HG02943 (cell line): ENCODE measurements at regions not wholly inside any gene's neighbourhood (a gene's known extent, or its start where the extent isn't known, plus 50 kb on each side); places are given as distances from the start of the nearest gene placed in this dataset.
"Not testable (repeated sequence)": the region's sequence is repeated elsewhere in the genome, so short reads cannot be mapped to it uniquely, and the experiment has no call there.

Experiments
- ATAC-seq: cut with Tn5 transposase; IDR thresholded peaks from one replicate; pipeline ENCODE4 v1.9.1; 2021; ENCODE audit warnings: mild to moderate bottlenecking, low read depth, moderate library complexity; ENCODE audit not compliant: unreplicated experiment

DNA sequence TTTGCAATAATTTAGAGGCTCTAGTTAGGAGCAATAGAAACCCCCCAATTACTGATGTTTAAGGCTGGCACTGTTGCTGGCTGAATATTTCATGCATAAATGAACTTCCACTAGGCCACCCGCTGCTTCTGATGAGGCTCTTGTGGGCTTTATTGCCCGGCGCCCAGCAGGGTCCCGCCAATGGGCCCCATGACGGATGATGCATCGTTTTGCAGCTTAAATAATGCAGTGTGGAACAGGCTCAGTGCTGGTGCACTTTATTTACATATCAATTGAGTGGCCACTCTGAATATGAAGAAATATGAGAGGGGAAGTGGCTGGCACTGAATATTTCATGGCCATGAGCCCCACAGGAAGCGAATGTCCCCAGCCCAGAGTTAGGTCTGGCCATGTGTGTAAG is 155.3 kb upstream of the MAFB start:
- ATAC-seq = no peak

DNA sequence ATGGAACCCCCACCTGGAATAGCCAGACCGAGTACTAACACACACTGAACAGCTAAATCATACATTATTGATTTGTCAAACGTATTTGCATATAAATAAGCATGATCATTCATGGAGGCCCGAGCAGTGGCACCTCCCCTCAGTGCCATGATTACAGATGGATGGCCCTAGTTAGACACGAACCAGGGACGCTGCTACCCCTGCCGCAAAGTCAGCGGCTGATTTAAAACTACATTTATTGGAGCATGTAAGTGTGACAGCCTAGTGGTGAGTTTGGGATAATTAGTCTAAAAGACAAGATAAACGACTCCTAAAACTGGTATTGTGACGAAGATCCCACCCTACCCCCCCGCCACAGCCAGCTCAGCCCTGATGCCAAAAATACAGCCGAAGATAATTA is 159.1 kb upstream of the MAFB start:
- ATAC-seq = no peak

DNA sequence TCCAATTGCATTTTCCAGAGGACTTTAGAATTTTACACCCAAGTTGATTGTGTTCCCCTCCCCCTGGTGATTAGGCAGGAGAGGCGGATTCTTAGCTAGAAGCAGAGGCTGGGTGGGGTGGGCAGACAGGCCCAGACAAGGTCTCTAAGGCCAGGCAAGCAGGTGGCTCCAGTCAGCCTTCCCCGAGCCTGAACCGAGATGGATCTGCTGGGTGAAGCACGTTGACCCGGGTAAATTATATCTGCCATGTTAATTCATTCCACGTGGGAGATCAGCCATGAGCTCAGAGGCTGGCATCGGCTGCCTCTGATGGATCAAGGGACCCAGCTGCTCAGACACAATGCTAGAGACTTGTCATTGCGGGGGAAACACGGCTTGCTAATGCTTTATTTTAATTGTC is 159.5 kb upstream of the MAFB start:
- no peak for ATAC-seq

DNA sequence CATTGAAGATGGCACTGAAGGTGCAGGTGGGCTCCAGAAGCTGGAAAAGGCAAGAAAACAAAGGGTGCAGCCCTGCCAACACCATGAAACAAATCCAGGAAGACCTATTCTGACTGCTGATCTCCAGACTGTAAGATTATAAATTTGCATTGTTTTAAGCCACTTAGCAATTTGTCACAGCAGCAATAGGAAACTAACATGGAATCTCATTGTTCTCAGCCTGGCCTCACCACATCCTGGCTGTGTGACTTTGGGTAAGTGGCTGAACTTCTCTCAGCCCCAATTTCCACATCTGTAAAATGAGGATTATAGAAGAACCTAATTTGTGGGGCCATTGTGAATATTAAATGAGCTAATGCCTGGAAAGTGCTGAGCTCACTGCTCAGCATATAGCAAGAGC is 160.4 kb upstream of the MAFB start:
- ATAC-seq = no peak

- ATAC-seq = no peak
These were observed 162.0 kb upstream of the MAFB start for GRCh38 chr20:40851051-40851450.

DNA sequence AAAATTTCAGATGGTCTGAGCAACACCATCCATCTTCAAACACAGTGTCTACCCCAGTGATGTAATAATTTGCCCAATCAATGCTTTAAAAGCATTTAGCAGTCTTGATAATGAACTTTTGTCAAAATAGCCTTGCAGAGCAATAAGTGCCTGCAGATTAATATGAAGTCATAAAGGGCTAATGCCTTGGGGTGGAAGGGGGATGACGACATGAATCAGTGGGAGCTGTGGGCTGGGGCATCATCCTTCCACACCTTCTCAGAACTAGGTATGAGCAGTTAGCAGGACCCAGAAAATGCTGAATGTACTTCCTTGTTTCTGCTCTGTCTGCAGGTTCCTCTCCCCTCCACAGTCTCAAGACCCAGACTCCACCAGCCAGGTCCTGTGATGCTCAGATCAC is 166.2 kb upstream of the MAFB start:
- no peak for ATAC-seq

DNA sequence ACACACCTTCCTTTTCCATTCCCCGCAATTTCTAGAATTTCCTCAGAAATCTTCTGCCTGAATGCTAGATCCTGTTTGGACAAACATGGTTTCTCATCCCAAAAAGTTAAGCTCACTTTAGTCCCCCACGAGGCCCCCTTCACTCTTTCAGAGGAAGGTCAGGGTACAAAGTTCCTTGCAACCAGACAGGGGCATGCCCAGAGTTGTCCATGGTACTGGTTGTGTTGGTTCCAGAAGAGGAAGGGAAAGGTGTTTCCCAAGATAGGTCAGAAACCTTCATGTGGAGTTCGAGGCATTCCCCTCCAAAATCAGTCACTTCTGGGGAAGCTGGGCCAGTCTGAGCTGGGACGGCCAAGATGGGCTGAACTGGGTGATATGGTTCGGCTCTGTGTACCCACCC is 167.6 kb upstream of the MAFB start:
- no peak for ATAC-seq

DNA sequence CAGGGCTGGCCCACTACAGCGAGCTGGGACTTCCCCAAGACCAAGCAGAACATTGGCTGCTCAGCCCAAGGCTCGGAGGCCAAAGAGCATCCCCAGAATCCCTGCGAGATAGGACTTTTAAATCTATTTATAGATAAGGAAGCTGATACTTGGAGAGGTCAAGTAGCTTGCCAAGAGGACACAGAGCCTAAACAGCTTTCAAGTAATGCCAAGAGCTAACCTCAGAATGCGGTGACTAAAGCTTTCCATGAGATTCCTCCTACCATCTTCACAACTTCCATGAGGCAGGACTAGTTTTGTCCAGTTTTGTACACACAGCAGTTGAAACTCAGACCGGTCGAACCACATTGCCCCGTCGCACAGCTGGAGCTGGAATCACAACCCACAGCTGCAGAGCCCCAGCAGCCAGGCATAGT is 168.1 kb upstream of the TOP1 start:
- no peak for ATAC-seq

- ATAC-seq = no peak
These were observed 167.1 kb upstream of the TOP1 start for GRCh38 chr20:40861427-40862008.

DNA sequence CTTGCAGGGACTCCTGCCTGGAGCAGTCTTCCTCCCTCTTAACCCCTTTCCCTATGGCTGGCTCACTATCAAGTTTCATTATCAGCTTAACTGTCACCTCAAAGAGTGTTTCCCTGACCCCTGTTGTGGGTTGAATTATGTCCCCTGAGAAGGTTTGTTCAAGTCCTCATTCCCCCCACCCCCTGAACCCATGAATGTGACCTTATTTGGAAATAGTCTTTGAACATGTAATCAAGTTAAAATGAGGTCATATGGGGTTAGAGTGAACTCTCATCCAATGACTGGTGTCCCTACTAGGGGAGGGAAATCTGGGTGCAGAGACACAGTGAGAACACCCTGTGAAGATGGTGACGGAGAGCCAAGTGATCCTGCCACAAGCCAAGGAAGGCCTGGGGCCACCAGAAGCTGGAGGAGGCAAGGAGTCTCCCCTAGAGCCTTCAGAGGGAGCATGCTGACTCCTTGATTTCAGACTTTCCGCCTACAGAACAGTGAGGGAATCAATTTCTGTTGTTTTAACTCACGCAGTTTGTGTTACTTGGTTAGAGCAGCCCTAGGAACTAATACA is 165.2 kb upstream of the TOP1 start:
- no peak for ATAC-seq

DNA sequence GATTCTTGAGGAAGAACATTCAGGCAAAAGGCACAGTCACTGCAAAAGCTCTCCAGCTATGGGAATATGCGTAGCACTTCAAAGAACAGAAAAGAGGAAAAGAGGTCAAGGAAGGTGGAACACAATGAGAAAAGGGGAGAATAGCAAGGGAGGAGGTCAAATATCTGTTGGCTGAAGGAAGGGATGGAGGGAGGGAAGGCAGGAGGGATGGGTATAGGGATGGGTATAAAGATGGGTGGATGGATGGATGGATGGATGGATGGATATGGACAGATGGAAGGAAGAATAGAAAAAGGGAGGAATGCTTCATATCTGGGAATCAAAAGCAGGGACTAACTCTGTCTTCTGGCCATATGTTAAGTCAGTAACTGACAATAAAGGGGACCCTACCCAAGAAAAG is 164.2 kb upstream of the TOP1 start:
- no peak for ATAC-seq

DNA sequence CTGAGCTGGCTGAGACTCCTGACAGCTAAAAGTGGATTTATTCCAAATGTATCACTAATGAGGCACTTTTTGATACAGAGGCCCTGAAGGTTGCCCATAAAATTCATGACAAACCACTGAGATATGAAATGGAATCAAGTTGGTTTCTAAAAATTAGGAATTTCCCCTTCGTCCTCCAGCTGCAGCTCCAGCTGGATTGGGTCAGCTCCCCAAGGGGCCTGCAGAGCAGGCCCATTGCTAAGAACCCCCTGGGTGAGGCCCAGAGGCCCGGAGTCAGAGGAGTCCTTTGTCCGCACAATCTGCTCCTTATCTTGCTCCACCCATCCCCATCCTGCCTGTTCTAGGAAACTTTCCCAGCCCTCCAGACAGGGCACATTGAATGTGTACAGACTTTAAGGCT is 163.5 kb upstream of the TOP1 start:
- no peak for ATAC-seq

GRCh38 chr20:40866056-40866455 is 162.6 kb upstream of the TOP1 start:
- no peak for ATAC-seq

- no peak for ATAC-seq
These were observed 159.9 kb upstream of the TOP1 start for GRCh38 chr20:40868551-40869217.

DNA sequence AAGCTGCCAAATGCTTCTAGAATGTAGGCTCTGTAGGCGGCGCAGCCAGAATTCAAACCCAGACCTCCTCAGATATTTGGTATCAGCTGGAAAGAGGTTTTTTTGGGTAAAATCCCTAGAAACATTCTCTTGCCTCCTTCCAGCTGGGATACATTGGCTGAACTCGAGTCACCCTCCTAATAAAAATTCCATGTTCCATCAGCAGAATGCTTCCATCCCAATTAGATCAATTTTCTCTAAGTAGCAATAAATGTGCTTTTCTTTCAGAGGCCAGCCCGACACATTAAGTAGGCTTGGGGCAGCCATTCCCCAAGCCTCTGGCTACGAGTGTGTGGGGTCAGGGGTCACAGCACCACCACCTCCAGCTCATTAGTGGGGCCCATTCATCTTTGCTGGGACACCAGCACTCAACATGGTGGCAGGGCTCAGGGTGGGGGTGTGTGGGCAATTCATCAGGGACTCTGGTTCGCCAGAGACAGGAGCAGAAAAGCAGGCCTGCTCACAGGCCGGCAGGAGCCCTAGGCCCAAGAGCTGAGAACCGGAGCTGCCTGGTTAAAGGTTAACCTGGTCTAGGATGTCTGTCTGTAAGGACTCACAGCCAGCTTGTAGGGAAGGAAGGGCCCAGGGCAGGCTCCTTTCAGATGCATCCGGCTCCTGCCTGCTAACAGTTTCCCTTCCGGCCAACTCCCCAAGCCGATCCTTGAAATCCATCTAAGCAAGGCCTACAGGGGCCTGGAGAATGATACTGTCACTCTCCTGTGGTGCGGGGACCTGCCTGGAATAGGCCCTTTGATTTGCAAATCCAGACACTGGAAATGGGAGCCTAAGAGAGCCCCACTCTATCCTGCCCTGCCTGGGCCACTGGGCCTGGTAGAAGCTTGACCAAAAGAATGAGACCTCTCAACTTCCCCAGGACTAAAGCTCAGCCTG is 159.1 kb upstream of the TOP1 start:
- no peak for ATAC-seq

DNA sequence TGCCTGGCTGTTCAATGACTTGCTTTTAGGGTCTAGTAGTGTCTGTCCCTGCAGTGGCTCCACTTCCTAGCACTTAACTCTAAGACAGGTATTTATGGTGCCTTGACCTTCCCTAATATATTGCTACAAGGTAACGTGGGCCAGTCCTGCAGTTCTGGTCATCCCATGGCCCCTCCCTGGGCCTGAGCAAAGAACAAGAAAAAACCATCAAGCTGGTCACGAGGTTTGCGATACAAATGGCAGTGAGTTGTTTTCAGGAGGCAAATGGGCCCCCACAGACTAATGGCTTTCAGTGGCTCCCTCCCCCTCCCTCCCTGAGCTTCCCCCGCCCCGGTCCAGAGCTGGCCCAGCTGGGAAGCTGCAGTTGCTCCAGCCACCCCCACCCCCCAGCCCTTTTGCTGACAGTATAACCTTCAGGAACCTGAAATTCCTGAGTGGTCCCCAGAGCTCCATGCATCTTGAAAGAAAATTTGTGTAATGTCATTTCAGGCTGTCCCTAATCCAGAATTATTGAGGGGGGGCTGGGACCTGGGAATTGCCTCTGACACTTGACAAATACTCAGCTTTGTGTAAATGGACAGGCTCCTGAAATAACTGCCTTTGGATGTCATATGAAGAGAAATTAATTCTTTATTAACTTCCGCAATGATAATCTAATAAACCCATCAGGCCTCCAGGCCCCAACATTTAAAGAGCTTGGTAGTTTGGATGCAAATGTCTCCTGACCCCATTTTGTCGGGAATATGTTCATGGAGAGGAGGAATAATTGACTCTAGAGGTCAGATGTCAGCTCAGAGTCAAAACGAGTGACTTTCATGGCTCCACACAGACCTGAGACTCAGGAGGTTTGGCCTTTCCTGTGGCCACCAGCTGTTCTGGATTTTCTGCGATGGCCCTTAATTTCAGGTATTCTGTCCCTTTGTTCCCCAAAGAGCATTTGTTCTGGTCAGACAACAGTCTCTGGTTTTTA is 153.2 kb upstream of the TOP1 start:
- no peak for ATAC-seq

GRCh38 chr20:40878099-40878498 is 150.5 kb upstream of the TOP1 start:
- not testable (repeated sequence) for ATAC-seq

DNA sequence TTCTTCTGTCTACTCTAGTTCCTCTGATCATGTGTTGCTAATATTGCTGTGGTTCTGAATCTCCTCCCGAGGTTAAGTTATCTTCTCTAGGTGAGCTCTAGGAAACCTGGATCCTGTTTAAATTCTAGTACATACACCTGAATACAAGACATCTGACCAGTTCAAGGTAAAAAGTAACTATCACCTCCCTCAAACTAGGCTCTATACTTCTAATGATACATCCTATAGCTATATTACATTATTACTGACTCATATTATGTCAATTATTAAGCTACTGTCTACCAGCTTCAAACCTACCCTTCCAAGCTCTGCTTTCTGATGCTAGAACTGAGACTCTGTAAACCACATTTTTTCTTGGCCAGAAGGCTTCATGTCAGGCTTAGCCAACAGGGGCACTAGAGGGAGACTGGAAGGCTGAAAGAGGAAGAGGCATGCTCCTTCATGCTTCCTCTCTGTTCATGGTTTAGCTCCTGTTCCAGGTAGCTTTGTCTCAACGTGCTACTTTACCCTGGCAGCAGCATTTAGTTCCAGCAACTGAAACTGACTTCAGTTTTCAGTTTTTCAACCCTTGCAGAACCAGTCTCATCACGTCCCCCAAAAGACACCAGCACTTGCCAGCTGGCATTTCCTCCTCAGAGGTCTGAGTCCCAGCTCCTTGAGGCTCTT is 148.4 kb upstream of the TOP1 start:
- no peak for ATAC-seq

DNA sequence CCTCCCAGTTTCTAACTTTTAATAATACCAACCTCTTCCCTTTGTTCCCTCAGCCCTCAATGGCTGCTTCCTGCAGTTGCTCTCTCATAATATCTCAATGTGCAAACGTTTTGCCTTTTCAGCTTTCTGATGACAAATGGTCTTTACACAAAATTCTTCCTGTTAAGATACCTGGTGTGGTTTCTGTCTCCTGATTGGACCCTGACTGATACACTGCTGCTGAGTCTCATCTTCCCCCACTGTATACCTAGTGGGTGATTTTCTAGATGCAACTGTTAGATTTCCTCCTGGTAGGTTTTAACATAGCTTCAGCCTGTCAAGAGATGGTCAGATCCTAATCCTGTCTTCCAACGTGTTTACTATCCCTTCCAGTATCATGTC is 147.9 kb upstream of the TOP1 start:
- ATAC-seq = no peak

GRCh38 chr20:40882152-40882551 is 146.5 kb upstream of the TOP1 start:
- ATAC-seq = no peak
